ENCODE measurements at regions not wholly inside any gene's neighbourhood (a gene's known extent, or its start where the extent isn't known, plus 50 kb on each side); places are given as distances from the start of the nearest gene placed in this dataset.

- TF ChIP-seq CTCF (IDR thresholded peaks at IDR 0.05): no peak
- no peak overlapping the region for H3K4me3 ChIP-seq (ENCODE audit: low read depth in 1 of 2, low read length in 1 of 2)
- no peaks in the 10 kb centered on the region for H3K9me3 ChIP-seq
- H3K4me1 ChIP-seq (ENCODE audit: control insufficient read depth in 1 of 2, insufficient read depth in 1 of 2, low read depth in 1 of 2, low read length in 1 of 2): no peaks in the 10 kb centered on the region
- no peaks in the 10 kb centered on the region for H3K27me3 ChIP-seq
- no peaks in the 10 kb centered on the region for H3K36me3 ChIP-seq
- H3K27ac ChIP-seq: no peak overlapping the region
Measured at GRCh38 chr4:180330521-180330920, 1912.7 kb upstream of the TENM3 start.

- H3K4me1 ChIP-seq (ENCODE audit: control insufficient read depth in 1 of 2, insufficient read depth in 1 of 2, low read depth in 1 of 2, low read length in 1 of 2): no peaks in the 10 kb centered on the region
Measured at GRCh38 chr4:180333162-180333561, 1910.0 kb upstream of the TENM3 start.

GRCh38 chr4:180335566-180335965 lies 1907.6 kb upstream of the TENM3 start:
- no peak for TF ChIP-seq CTCF (IDR thresholded peaks at IDR 0.05)
- H3K36me3 ChIP-seq: no peaks in the 10 kb centered on the region
- H3K4me3 ChIP-seq (ENCODE audit: low read depth in 1 of 2, low read length in 1 of 2): no peak overlapping the region
- H3K27me3 ChIP-seq: no peaks in the 10 kb centered on the region
- no peaks in the 10 kb centered on the region for H3K4me1 ChIP-seq (ENCODE audit: control insufficient read depth in 1 of 2, insufficient read depth in 1 of 2, low read depth in 1 of 2, low read length in 1 of 2)
- no peak overlapping the region for H3K27ac ChIP-seq
- H3K9me3 ChIP-seq: no peaks in the 10 kb centered on the region

More at GRCh38 chr4:180333162-180333561, 1910.0 kb upstream of the TENM3 start:
- Histone ChIP-seq H3K27ac (no peak overlapping the region), H3K9me3 (no peaks in the 10 kb centered on the region), H3K27me3 (no peaks in the 10 kb centered on the region), H3K36me3 (no peaks in the 10 kb centered on the region), H3K4me3 (ENCODE audit: low read depth in 1 of 2, low read length in 1 of 2) (no peak overlapping the region)
- TF ChIP-seq CTCF (IDR thresholded peaks at IDR 0.05): no peak

DNA sequence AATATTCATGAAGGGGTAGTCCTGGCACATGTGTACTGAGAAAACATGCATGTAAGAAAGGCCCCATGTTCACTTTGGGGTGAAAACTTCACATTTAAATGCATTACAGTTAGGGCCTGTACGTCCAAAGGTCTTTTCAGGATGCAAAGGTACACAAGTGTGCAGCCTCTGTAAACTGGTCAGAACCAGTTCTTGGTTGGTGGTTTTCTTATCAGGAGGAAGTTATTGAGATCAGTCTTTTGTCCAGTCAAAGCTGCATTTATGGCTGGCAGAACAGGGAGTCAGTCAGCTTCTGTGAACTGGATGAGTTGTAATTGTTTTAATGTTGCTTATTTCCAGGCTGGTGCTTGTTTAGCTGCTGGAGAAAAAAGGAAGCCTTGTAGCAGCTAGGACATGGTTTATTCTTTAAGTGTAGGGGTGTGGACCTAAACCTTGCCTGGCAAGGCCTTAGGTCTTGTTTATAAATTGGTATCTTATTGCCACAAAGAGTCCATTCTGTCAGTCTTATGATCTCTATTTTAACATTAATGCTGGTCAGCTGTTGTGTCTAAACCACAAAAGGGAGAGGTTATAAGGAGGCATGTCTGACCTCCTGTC lies 1906.6 kb upstream of the TENM3 start:
- H3K4me1 ChIP-seq (ENCODE audit: control insufficient read depth in 1 of 2, insufficient read depth in 1 of 2, low read depth in 1 of 2, low read length in 1 of 2): no peaks in the 10 kb centered on the region
- no peaks in the 10 kb centered on the region for H3K9me3 ChIP-seq
- H3K27me3 ChIP-seq: no peaks in the 10 kb centered on the region
- no peaks in the 10 kb centered on the region for H3K36me3 ChIP-seq
- H3K27ac ChIP-seq: no peak overlapping the region
- TF ChIP-seq CTCF (IDR thresholded peaks at IDR 0.05): no peak
- no peak overlapping the region for H3K4me3 ChIP-seq (ENCODE audit: low read depth in 1 of 2, low read length in 1 of 2)

DNA sequence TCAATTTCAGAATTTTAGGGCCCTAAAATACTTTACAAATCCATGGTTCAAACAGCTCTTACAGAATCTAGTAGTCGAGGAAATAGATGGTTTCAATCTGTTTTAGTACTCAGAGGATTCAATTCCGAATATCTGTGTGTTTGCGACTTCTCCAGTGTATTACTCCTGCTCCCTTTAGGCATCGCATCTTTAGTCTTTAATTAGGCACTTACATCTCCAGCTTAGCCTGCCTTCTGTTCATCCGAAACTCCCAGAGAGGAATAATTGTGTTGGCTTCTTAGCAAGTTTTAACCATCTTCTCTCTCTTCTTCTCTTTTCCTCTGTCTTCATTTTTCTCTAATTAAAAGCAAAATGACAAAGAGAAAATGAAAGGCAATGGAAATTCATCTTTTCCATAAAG lies 1901.3 kb upstream of the TENM3 start:
- Histone ChIP-seq H3K9me3 (no peaks in the 10 kb centered on the region), H3K4me1 (ENCODE audit: control insufficient read depth in 1 of 2, insufficient read depth in 1 of 2, low read depth in 1 of 2, low read length in 1 of 2) (no peaks in the 10 kb centered on the region), H3K27me3 (no peaks in the 10 kb centered on the region), H3K36me3 (no peaks in the 10 kb centered on the region), H3K4me3 (ENCODE audit: low read depth in 1 of 2, low read length in 1 of 2) (no peak overlapping the region), H3K27ac (no peak overlapping the region)
- TF ChIP-seq CTCF (IDR thresholded peaks at IDR 0.05): no peak

DNA sequence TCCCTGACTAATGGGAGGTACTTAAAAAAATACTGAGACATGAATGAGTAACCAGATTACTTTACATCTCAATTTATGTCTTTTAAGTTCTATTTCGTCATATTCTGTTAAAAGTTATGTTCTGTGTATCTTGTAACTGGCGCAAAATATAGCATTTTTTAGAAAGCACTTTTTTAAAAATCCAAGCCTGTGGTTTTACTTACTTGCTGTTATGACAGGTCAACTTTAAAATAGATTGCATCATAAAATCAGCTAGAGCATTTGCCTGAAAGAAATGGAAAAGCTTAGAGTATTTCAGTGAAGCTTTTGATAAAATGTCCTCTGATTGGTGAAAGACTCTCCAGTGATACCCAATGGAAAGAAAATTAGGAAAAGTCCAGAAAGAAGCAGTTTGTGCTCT lies 1892.3 kb upstream of the TENM3 start:
- no peaks in the 10 kb centered on the region for H3K36me3 ChIP-seq
- H3K27ac ChIP-seq: no peak overlapping the region
- H3K9me3 ChIP-seq: no peaks in the 10 kb centered on the region
- TF ChIP-seq CTCF (IDR thresholded peaks at IDR 0.05): no peak
- no peaks in the 10 kb centered on the region for H3K4me1 ChIP-seq (ENCODE audit: control insufficient read depth in 1 of 2, insufficient read depth in 1 of 2, low read depth in 1 of 2, low read length in 1 of 2)
- no peaks in the 10 kb centered on the region for H3K27me3 ChIP-seq
- no peak overlapping the region for H3K4me3 ChIP-seq (ENCODE audit: low read depth in 1 of 2, low read length in 1 of 2)
